ENCODE measurements at regions not wholly inside any gene's neighbourhood (a gene's known extent, or its start where the extent isn't known, plus 50 kb on each side); places are given as distances from the start of the nearest gene placed in this dataset.

DNA sequence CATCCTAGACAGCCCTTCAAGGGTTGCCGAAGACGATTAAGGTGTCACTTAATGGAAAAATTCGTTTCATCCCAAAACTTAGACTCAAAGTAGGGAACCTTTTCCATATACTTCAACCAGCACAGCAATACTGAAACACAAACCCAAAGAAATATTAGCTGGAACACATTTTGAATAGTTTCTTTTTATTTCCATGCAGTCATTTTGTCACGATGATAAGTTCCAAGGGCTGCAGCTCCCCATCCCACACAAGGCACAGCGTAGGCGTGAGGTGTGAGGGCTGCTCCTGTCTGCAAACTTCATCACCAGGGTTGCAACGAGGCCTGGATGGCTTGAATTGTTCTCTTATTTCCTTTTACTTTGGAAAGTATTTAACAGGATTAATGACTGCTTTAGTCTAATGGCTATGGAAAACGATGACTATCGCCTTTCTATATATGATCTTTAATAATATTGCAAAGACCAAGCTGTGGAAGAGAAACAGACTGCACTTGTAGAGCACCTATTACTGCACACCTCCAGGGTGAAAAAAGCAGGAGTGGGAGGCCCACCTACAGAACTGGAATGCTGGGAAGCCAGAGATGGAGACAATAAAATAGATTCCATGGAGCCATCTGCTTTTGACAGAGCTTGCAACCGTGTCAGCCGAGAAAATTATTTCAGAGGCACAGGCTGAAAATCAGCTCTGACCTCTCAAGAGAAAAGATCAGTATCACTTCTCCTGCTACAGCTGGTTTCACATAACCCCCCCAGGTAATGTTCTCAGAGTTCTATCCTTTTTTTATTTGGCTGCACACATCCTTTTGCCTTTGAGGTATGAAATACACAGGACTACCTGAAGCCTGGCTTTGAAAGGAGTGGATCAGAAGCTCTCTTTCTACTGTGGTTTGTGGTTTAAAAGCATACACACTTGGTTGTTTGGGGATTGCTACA lies 274.5 kb upstream of the NBEA start:
- DNase-seq (ENCODE audit: low spot score) (no peak), ATAC-seq (no peak)
- H3K9me3 Mint-ChIP-seq: peaks cover 5% of the 10 kb centered on the region
- no peaks in the 10 kb centered on the region for H3K4me1 Mint-ChIP-seq (ENCODE audit: low read depth in 2 of 2)
- no peak overlapping the region for H3K27ac Mint-ChIP-seq
- no peaks in the 10 kb centered on the region for H3K36me3 Mint-ChIP-seq
- H3K4me3 Mint-ChIP-seq: no peak overlapping the region
- H3K27me3 Mint-ChIP-seq: no peaks in the 10 kb centered on the region

DNA sequence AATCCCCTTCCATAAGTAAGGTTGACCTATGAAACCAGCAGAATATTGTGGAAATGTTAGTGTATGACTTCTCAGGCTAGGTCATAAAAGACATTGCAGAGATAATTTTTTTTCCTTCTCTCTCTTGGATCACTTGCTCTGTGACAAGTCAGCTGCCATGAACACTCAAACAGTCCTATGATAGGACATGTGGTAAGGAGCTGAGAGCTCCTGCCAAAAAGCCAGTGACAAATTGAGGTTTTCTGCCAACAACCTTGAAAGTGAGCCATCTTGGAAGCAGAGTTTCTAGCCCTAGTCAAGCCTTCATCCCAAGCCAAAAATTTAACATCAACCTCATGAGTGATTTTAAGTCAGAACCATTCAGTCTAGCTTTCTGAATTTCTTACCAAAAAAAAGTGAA lies 270.9 kb upstream of the NBEA start:
- Mint-ChIP-seq H3K4me3 (no peak overlapping the region), H3K36me3 (no peaks in the 10 kb centered on the region), H3K9me3 (peaks cover 3% of the 10 kb centered on the region), H3K27me3 (no peaks in the 10 kb centered on the region), H3K4me1 (ENCODE audit: low read depth in 2 of 2) (no peaks in the 10 kb centered on the region), H3K27ac (no peak overlapping the region)
- ATAC-seq: no peak
- DNase-seq (ENCODE audit: low spot score): no peak

DNA sequence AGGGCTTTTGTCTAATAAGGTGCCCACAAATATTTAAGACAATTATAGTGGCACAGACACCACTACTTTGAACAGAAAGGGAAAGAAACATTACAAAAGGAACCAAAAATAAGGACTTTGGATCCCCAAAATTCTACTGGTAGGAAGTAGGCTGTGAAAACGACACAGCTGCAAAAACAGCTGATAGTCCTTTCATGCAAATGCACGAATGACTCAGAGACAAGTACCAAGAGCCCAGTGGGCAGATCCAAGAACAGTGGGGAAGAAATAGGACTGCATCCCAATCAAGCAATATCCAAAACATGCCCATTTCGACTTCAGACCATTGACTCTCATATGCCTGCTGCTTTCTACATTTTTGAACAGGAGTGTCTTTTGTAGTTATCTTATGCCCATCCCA lies 269.4 kb upstream of the NBEA start:
- DNase-seq (ENCODE audit: low spot score) (no peak), ATAC-seq (no peak)
- H3K9me3 Mint-ChIP-seq: peaks cover 5% of the 10 kb centered on the region
- no peaks in the 10 kb centered on the region for H3K36me3 Mint-ChIP-seq
- no peaks in the 10 kb centered on the region for H3K4me1 Mint-ChIP-seq (ENCODE audit: low read depth in 2 of 2)
- no peaks in the 10 kb centered on the region for H3K27me3 Mint-ChIP-seq
- H3K27ac Mint-ChIP-seq: no peak overlapping the region
- no peak overlapping the region for H3K4me3 Mint-ChIP-seq

DNA sequence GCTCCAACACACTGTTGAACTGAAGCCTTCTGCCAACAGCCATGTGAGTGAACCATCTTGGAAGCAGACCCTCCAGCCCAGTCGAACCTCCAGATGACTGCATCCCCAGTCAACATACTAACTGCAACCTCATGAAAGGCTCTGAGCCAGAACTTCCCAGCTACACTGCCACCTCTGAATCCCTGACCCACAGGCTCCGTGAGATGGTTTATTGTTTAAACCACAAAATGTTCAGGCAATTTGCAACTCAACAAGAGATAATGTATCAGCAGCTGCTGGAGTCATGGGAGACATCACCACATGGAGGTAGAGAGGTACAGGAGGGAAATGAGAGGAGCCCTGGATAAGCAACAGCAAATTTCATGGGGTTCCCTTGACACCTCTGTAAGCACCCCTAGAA lies 266.4 kb upstream of the NBEA start:
- Mint-ChIP-seq H3K27me3 (no peaks in the 10 kb centered on the region), H3K4me3 (no peak overlapping the region), H3K27ac (no peak overlapping the region), H3K36me3 (no peaks in the 10 kb centered on the region), H3K4me1 (ENCODE audit: low read depth in 2 of 2) (no peaks in the 10 kb centered on the region), H3K9me3 (peaks cover 6% of the 10 kb centered on the region)
- ATAC-seq (no peak), DNase-seq (ENCODE audit: low spot score) (no peak)

DNA sequence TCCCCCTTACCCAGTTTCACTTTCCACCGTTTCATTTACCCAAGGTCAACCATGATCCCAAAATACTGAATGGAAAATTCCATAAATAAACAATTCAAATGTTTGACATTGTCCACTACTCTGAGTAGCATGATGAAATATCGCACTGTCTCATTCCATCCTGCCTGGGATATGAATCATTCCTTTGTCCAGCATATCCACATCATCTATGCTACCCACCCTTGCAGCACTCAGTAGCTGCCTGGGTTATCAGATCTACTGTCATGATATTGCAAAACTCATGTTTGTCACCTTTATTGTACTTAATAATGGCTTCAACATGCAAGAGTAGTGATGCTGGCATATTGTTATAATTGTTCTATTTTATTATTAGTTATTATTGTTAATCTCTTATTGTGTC lies 263.9 kb upstream of the NBEA start:
- no peak overlapping the region for H3K27ac Mint-ChIP-seq
- H3K4me3 Mint-ChIP-seq: no peak overlapping the region
- DNase-seq (ENCODE audit: low spot score) (no peak), ATAC-seq (no peak)
- no peaks in the 10 kb centered on the region for H3K4me1 Mint-ChIP-seq (ENCODE audit: low read depth in 2 of 2)
- peaks cover 2% of the 10 kb centered on the region for H3K9me3 Mint-ChIP-seq
- no peaks in the 10 kb centered on the region for H3K27me3 Mint-ChIP-seq
- no peaks in the 10 kb centered on the region for H3K36me3 Mint-ChIP-seq

DNA sequence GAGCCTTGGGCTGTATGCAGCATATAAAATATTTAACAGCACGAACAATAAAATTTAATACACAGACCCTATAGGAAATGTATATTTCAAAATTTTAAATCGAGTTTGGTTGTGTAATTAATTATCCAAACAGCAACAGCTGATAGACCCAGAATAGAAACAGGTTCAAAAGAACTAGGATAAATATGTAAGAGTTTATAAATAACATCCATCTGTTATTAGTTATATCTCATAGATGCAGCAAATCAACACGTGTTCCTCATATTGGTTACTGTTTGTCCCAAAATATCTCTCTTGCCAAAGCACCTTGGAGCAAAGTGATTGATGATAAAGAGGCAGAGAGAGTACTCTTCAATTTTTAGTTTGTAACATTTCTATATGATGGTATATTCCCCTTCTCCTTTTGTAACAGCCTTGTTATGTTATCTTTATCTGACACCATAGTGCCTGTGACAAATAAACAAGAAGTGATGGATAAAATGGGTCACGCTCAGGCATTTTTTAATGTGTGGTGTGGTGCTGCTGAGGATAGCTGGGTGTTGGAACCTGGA lies 260.6 kb upstream of the NBEA start:
- Mint-ChIP-seq H3K27ac (no peak overlapping the region), H3K36me3 (no peaks in the 10 kb centered on the region), H3K9me3 (peaks cover 11% of the 10 kb centered on the region), H3K4me1 (ENCODE audit: low read depth in 2 of 2) (no peaks in the 10 kb centered on the region), H3K27me3 (no peaks in the 10 kb centered on the region), H3K4me3 (no peak overlapping the region)
- DNase-seq (ENCODE audit: low spot score) (no peak), ATAC-seq (no peak)

DNA sequence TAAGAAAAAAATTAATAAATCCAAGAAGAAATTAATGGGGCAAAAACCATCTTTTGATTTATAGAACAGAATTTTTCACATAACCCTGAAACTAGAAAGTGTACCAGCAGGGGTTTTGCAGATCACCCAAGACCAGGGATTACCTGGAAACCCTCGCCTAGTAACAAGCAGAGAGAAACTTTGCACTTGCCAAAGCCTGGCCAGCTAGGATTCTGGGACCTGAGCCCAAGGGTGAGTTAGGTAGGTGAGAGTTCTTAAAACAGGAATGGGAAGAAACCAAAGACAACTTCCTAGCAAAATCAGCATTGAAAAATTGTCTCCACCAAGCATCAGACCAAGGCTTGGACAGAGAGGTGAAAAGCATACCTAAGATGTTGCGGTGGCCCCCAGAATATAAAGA lies 247.0 kb upstream of the NBEA start:
- ATAC-seq (no peak), DNase-seq (ENCODE audit: low spot score) (no peak)
- H3K9me3 Mint-ChIP-seq: peaks cover 7% of the 10 kb centered on the region
- no peaks in the 10 kb centered on the region for H3K4me1 Mint-ChIP-seq (ENCODE audit: low read depth in 2 of 2)
- peaks cover 8% of the 10 kb centered on the region for H3K36me3 Mint-ChIP-seq
- H3K27ac Mint-ChIP-seq: no peak overlapping the region
- no peak overlapping the region for H3K4me3 Mint-ChIP-seq
- no peaks in the 10 kb centered on the region for H3K27me3 Mint-ChIP-seq

DNA sequence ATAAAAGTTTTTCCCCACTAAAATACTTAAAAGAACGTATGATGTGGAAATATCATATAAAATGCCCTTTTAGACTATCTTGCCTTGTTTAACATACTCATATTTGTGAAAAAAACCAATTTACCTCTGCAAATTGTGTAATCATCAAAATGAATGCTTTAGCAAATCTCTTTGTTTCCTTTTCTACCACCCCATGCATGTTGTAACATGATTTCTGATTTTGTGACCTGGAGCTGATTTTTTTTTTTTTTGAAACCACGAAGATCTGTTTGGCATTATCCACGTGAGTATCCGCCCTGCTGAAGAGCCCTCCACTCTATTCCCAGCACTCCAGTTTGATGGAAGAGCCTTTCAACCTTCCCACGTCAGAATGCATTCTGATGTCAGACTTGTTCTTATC lies 245.8 kb upstream of the NBEA start:
- Mint-ChIP-seq H3K27me3 (no peaks in the 10 kb centered on the region), H3K27ac (no peak overlapping the region), H3K4me3 (no peak overlapping the region), H3K36me3 (peaks cover 4% of the 10 kb centered on the region), H3K9me3 (peaks cover 4% of the 10 kb centered on the region), H3K4me1 (ENCODE audit: low read depth in 2 of 2) (no peaks in the 10 kb centered on the region)
- DNase-seq (ENCODE audit: low spot score) (no peak), ATAC-seq (no peak)

DNA sequence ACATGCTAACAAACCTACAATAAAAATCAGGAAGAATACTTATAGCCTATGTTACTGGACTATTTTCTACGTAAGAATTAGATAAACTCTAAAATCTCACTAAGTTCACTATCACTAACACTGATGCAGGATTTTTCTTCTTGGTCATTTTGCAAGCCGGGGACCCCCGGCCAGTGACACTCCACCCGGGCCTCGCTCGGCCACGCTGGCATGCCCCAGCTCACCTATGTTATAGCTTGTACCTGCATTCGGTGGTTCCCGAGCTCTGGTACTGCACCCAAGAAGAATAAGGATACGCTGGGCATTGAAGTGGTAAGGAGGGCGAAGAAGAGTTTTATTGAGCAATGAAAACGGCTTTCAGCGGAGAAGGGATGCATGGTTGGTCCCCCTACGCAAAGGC lies 245.3 kb upstream of the NBEA start:
- no peak overlapping the region for H3K4me3 Mint-ChIP-seq
- peaks cover 4% of the 10 kb centered on the region for H3K9me3 Mint-ChIP-seq
- no peaks in the 10 kb centered on the region for H3K27me3 Mint-ChIP-seq
- no peaks in the 10 kb centered on the region for H3K4me1 Mint-ChIP-seq (ENCODE audit: low read depth in 2 of 2)
- no peak overlapping the region for H3K27ac Mint-ChIP-seq
- ATAC-seq (no peak), DNase-seq (ENCODE audit: low spot score) (no peak)
- peaks cover 4% of the 10 kb centered on the region for H3K36me3 Mint-ChIP-seq

DNA sequence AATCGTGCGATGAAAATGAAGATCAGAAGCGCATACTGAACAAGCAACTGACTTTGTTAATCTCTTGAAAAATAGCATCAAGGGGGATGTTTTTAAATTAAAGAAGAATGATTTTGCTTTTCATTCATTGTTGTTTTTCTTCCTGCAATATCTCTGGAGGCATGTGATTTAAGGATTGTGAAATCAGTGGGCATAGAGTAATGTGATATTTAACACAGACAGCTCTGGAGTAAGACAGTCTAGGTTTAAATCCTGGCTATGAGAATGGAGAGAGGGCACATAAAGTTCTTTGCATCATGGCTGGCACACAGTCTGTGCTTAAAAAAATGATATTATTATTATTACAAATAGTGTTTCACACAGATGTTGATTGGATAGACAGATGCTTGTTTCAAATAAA lies 243.1 kb upstream of the NBEA start:
- peaks cover 4% of the 10 kb centered on the region for H3K36me3 Mint-ChIP-seq
- H3K27me3 Mint-ChIP-seq: no peaks in the 10 kb centered on the region
- H3K4me1 Mint-ChIP-seq (ENCODE audit: low read depth in 2 of 2): no peaks in the 10 kb centered on the region
- DNase-seq (ENCODE audit: low spot score): no peak
- H3K4me3 Mint-ChIP-seq: no peak overlapping the region
- ATAC-seq: no peak
- H3K9me3 Mint-ChIP-seq: peaks cover 4% of the 10 kb centered on the region
- H3K27ac Mint-ChIP-seq: no peak overlapping the region

DNA sequence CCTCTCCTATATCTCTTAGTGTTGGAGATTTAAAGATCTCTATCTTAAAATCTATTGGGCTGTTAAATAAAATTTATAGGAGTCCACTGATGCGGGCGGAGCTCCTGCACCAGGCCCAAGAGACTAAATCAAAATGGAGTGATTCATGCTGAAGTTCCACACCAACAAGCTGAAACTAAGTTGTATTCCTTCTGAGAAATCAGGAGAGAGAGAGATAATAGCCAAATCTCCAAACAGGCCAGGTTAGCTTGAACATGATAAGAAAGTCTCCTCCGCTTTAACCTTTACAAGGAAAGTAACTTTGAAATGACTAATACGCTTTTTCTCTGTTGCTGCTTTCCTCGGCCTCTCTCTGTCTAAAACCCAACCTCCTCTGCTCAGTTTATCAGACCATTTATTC lies 241.9 kb upstream of the NBEA start:
- Mint-ChIP-seq H3K27ac (no peak overlapping the region), H3K27me3 (no peaks in the 10 kb centered on the region), H3K4me3 (no peak overlapping the region), H3K36me3 (peaks cover 4% of the 10 kb centered on the region), H3K9me3 (peaks cover 8% of the 10 kb centered on the region), H3K4me1 (ENCODE audit: low read depth in 2 of 2) (no peaks in the 10 kb centered on the region)
- ATAC-seq (no peak), DNase-seq (ENCODE audit: low spot score) (no peak)

DNA sequence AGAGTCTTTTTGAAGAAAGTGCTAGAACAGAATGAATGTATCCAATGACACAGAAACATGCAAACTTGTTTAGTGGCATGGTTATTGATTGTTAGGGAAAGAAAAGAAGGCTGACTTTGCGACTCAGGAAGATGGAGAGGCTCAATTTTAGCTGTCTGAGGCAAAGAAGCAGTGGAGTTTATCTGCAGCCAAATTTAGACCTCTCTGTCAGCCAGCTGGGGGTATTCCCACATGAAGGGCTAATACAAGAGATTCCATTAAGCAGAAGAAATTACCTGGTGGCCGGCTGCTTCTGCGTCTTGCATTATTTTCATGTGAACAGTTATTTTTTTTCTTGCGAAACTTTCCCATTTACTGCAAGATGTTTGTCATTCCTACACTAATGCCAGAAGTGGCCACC lies 240.2 kb upstream of the NBEA start:
- H3K27ac Mint-ChIP-seq: no peak overlapping the region
- H3K4me1 Mint-ChIP-seq (ENCODE audit: low read depth in 2 of 2): no peaks in the 10 kb centered on the region
- H3K9me3 Mint-ChIP-seq: peaks cover 8% of the 10 kb centered on the region
- H3K4me3 Mint-ChIP-seq: no peak overlapping the region
- H3K36me3 Mint-ChIP-seq: no peaks in the 10 kb centered on the region
- H3K27me3 Mint-ChIP-seq: no peaks in the 10 kb centered on the region
- no peak for DNase-seq (ENCODE audit: low spot score)
- ATAC-seq: no peak

DNA sequence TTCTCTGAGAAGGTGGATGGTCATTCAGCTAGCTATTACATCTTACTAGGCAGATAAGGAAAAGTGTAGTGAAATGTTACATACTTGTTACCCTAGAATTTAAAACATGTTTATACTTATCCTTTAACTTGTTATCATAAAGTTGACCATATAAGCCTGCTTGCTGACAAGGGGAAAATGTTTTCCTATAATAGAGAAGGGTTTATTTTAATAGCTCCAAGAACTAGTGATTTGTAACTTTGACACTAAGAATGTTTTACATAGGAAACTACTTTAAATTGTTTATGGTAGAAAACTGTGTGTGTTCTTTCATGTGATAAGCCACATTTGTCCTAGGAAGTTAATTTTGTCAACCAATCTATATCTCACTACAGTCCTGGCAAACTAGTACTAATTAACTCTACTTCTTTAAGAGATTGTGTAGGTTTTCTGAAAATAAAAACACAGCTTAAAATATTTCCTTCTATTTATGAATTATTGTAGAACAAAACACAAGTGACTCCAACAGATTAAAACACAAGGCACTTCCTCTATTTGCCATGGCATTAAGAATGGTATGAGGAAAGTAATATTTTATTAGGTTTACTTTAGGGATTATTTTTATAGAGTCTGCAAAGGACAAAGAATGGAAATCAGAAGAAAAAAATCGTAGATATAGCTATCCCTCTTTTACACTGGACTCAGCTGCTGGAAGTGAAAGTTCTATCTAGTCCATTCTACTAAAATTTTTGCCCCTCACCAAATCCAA lies 233.3 kb upstream of the NBEA start:
- DNase-seq (ENCODE audit: low spot score): no peak
- Mint-ChIP-seq H3K36me3 (no peaks in the 10 kb centered on the region), H3K27ac (no peak overlapping the region), H3K4me3 (no peak overlapping the region), H3K9me3 (peaks cover 8% of the 10 kb centered on the region), H3K27me3 (no peaks in the 10 kb centered on the region), H3K4me1 (ENCODE audit: low read depth in 2 of 2) (no peaks in the 10 kb centered on the region)
- ATAC-seq: no peak
